GM21576 (cell line): ENCODE measurements at regions not wholly inside any gene's neighbourhood (a gene's known extent, or its start where the extent isn't known, plus 50 kb on each side); places are given as distances from the start of the nearest gene placed in this dataset.

ENCODE experiments used
- ATAC-seq: cut with Tn5 transposase; IDR thresholded peaks from one replicate; pipeline ENCODE4 v1.9.1; 2021; ENCODE audit warnings: mild to moderate bottlenecking, moderate library complexity; ENCODE audit not compliant: unreplicated experiment

- no peak for ATAC-seq
Observed at GRCh38 chr21:29228306-29228705, 70.4 kb upstream of the BACH1 start.

- ATAC-seq: no peak
Observed at GRCh38 chr21:29230551-29231261, 68.0 kb upstream of the BACH1 start.

GRCh38 chr21:29231756-29232529 is 66.8 kb upstream of the BACH1 start:
- no peak for ATAC-seq

- ATAC-seq: no peak
Observed at GRCh38 chr21:29232530-29233255, 66.0 kb upstream of the BACH1 start.

GRCh38 chr21:29233256-29233546 is 65.5 kb upstream of the BACH1 start:
- no peak for ATAC-seq

GRCh38 chr21:29233611-29234540 is 64.8 kb upstream of the BACH1 start:
- peak; percentile 47 for ATAC-seq

GRCh38 chr21:29235714-29236197 is 63.0 kb upstream of the BACH1 start:
- ATAC-seq: peak; percentile 49

GRCh38 chr21:29236201-29236600 is 62.5 kb upstream of the BACH1 start:
- ATAC-seq: no peak

GRCh38 chr21:29237110-29238052 is 61.3 kb upstream of the BACH1 start:
- ATAC-seq: no peak

- ATAC-seq: no peak
Observed at GRCh38 chr21:29238053-29238966, 60.4 kb upstream of the BACH1 start.

- no peak for ATAC-seq
Observed at GRCh38 chr21:29238967-29239290, 59.8 kb upstream of the BACH1 start.

- ATAC-seq: no peak
Observed at GRCh38 chr21:29240136-29240535, 58.6 kb upstream of the BACH1 start.

- ATAC-seq: no peak
Observed at GRCh38 chr21:29242201-29242600, 56.5 kb upstream of the BACH1 start.

- no peak for ATAC-seq
Observed at GRCh38 chr21:29243188-29243587, 55.5 kb upstream of the BACH1 start.

GRCh38 chr21:29245104-29245643 is 53.5 kb upstream of the BACH1 start:
- no peak for ATAC-seq

- no peak for ATAC-seq
Observed at GRCh38 chr21:29245863-29246262, 52.9 kb upstream of the BACH1 start.

- ATAC-seq: no peak
Observed at GRCh38 chr21:29246614-29247013, 52.1 kb upstream of the BACH1 start.

- no peak for ATAC-seq
Observed at GRCh38 chr21:29248124-29248523, 50.6 kb upstream of the BACH1 start.
